Stimulated activated CD8-positive, alpha-beta memory T cell treated with anti-CD3 and anti-CD28 coated beads, Interleukin-4, amount 100 ng/mL, for 24 hours (primary cell): ENCODE measurements at regions not wholly inside any gene's neighbourhood (a gene's known extent, or its start where the extent isn't known, plus 50 kb on each side); places are given as distances from the start of the nearest gene placed in this dataset.

ENCODE experiments used
- DNase-seq: peaks from one replicate; pipeline ENCODE4 v3.0.0-alpha.2; 2020; ENCODE audit warnings: low read depth

DNA sequence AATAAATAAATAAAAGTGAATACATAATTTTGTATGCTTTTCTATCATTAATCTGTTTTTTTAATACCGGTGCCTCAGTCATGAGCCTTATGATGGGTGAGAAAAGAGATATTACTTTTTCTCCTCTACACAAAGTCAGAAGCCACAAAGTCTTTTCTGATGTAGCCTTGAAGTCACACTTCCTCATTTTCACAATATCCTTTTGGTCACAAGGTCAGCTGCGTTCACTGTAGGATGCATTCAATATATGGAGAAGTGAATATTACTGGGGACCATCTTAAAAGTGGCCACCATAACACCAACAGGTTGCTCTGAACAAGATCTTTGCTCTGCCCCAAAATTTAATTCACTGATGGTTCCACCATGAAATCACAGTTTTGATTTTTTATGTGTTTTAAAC, 83.3 kb upstream of the TNR start:
- DNase-seq = no peak

DNA sequence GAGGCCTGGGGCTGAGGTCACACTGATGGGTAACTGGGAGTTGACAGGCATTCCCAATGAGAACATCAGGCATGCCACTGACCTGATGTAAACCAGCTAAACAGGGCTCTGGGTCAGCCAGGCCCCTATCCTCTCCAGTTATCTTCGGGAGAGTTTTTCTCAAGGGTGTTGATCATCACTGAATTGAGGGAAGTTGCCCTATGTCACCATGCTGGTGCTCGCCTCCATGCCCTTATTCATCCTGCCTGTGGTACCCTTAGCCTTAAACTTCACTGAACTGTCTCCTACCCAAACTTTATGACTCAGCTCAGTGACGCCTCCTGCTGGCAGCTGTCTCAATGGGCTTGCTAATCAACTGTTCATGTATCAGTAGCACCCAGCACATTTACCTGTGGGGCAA, 80.7 kb upstream of the TNR start:
- no peak for DNase-seq

- DNase-seq = no peak
Measured at GRCh38 chr1:175823406-175823805, 80.0 kb upstream of the TNR start.

- no peak for DNase-seq
Measured at GRCh38 chr1:175822580-175822979, 79.2 kb upstream of the TNR start.

DNA sequence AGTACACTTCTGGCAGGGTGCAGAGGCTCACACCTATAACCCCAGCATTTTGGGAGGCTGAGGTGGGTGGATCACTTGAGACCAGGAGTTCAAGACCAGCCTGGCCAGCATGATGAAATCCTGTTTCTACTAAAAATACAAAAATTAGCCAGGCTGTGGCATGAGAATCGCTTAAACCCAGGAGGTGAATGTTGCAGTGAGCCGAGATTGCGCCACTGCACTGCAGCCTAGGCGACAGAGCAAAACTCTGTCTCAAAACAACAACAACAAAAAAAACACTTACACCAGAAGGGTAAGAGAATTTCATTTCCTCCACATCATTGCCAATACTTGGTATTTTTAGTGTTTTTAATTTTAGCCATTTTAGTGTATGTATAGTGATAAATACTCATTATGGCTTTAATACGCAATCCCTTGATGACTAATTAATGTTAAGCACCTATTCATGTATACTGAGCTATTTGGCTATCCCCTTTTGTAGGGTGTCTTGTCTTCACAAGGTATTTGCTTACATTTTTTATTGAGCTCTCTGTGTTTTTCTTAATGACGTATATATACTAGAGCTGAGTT, 77.1 kb upstream of the TNR start:
- DNase-seq = no peak

DNA sequence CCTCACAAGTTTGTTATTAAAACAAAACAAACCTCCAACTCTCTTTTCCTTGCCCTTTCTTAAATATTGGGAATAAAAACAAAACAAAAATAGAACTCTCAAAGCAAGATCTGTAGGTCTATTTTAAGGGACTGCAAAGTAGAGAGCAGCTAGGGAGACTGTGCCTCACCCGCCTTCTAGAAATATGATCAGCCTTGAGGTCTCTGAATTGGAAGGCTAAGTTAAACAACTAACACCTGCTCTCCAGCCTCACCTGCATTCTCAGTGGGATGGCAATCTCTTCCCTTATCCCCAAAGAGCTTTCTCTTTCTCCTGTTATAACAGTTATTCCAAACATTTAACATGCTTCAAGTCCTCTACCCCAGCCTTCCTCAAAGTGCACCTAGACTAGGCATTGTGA, 75.5 kb upstream of the TNR start:
- no peak for DNase-seq

DNA sequence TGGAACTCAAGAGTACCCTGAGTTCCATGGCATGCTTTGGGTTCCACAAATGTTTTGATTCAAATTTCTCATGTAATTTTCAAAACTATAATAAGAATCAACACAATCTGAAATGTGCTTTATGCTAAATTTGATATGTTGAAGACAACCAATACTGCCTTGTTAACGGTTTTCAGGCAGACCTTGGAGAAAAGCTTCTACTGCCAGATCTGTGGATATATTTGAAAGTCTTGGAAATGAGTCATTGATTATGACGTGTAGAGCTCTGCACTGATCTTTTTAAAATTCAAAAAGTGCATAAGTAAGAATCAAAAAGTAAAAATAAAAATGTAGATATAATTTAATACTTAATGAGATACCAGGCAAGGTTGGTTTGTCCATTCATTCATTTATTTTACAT, 74.0 kb upstream of the TNR start:
- no peak for DNase-seq

- DNase-seq = no peak
Measured at GRCh38 chr1:175814885-175815284, 71.5 kb upstream of the TNR start.

DNA sequence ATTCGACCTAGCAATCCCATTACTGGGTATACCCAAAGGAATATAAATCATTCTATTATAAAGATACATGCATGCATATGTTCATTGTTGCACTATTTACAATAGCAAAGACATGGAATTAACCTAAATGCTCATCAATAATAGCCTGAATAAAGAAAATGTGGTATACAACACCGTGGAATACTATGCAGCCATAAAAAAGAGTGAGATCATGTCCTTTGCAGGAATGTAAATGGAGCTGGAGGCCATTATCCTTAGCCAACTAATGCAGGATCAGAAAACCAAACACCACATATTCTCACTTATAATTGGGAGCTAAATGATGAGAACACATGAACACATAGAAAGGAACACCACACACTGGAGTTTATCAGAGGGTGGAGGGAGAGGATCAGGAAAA, 69.5 kb upstream of the TNR start:
- no peak for DNase-seq

DNA sequence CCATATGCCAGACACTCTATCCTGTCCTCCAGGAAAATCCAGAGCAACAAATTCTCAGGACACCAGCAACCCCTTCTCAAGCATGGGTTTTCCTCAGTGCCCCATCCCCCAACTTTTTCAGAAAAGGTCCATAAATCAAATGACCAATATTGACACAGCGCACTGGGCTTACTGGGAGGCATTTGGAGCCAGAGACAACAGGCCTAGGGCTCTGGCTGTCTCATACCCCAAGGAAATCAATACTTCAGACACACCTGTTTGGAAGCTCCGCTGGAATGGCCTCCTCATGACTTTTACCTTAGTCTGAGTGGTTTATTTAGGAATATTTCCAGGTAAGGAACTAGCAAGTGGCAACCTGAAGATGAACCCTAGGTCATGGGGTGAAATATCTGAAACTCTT, 66.9 kb upstream of the TNR start:
- DNase-seq = no peak

- DNase-seq = no peak
Measured at GRCh38 chr1:175808999-175809398, 65.6 kb upstream of the TNR start.

DNA sequence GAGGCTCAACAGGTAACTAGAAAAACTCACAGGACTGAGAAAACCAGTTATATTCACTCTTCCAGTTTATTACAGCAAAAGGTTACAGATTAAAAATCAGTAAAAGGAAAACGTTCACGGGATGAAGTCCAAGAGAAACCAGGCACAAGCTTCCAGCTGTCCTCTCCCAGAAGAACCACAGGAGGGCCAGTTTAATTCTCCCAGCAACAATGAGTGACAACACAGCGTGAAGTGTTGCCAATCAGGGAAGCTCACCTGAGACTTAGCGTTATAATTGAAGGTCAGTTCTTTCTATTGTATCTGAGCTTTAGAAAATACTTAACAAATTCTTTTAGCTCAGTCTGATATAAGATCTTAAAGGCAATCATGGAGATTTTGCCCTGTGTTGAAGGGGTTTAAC, 65.2 kb upstream of the TNR start:
- DNase-seq = no peak

GRCh38 chr1:175804561-175804960, 61.2 kb upstream of the TNR start:
- DNase-seq = no peak

DNA sequence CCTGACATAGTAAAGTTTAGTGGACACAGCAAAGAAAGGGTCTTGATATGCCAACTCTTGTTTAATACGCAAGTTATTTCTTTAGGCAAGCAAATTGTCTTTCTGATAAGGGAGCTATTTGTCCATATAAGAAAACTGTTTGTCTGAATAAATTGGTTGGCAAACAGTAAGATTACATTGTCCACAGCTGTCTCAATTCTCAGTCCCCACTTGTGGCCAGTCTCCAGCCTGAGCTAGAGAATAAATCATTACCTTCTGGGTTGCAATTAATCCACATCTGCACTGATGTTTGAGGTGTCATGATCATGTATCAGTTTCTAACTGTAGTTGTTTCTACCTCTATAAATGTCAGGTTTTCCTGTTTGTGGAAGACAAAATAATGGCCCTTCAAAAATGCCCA, 60.0 kb upstream of the TNR start:
- DNase-seq = no peak

DNA sequence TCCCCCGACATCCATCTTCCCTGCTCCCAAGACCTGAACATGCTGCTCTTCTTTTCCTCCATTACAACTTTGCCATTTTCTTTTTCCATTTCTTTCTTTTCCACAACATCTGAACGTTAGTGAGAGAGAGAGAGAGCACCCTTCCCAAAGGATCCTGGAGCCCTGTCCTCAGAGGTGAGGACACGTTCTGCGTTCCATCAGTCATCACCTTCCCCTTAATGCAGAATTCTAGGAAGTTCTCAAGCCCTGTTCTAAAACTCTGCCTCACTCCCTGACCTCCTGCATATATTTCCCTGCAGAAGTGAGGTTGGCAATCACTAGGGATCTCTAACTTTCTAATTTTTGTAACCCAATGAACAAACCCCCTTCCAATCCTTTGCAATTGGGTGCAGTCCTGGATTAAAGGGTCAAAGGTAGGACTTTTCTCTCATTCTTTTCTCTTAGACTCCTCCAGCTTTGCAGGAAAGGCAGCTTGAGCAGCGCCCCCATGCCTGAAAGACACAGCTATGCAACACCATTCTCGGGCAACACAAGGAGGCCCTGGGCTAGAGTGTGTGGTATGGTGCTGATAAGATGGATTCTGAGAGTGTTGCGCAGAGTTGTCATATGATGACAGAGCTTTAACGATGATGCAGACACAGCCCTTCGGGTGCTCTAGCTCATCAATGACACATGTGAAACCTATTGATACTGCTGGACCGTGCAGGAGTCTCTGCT, 59.2 kb upstream of the TNR start:
- DNase-seq = no peak

DNA sequence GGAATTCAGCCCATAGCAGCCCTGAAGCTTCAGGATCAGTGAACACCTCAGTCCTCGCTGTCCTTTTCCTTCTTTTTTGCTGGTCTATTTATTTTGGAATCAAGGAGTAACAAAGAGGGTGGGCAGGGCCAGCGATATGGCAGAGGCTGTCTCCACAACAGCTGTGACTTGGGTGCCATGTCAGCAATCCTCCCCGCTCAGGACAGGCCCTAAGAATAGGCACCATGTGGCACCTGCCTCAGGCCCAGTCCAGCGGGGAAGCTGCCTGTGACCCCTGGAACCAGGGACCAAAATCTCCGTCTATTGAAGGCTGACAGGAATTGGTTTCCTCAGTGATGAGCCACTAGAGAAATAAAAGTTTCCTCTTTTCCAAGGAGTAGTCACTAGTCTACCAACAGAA, 58.6 kb upstream of the TNR start:
- DNase-seq = no peak

DNA sequence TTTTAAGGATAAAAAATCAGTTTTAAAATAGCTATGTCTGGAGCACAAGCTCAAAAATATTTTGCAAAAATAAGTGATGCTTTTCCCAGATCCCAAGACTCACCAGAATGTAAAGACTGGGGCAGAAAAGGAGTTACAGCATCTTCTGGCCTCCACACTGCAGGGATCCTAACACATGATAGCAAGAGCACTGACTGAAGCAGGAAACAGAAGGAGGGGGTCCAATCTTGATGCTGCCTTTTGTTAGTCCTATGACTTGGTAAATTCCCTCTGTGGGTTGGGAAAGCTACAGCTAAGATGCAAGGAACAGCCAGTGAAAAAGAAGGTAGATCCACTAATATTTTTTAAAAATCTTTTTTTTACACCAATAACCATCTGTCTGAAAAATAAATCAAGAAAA, 54.2 kb upstream of the TNR start:
- DNase-seq = no peak

DNA sequence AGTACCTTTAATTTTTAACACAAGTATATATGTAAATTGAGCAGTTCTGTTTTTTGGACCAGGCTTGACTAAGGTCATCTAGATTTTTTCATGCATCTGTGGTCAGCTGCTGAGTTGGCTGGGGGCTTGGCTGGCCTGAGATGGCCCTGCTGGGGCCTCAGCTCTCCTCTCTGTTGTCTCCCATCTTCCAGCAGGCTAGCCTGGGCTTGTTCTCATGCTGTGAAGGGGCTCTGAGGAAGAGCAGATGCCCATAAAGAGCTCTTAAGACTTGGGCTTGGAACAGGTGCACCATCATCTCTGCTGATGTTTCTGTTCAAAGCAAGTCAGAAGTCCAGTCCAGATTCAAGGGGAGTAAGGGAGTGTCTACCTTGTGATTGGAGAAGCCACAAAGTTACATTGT, 51.2 kb upstream of the TNR start:
- DNase-seq = no peak

- no peak for DNase-seq
Measured at GRCh38 chr1:175793617-175794016, 50.2 kb upstream of the TNR start.
